ENCODE measurements at regions not wholly inside any gene's neighbourhood (a gene's known extent, or its start where the extent isn't known, plus 50 kb on each side); places are given as distances from the start of the nearest gene placed in this dataset.

DNA sequence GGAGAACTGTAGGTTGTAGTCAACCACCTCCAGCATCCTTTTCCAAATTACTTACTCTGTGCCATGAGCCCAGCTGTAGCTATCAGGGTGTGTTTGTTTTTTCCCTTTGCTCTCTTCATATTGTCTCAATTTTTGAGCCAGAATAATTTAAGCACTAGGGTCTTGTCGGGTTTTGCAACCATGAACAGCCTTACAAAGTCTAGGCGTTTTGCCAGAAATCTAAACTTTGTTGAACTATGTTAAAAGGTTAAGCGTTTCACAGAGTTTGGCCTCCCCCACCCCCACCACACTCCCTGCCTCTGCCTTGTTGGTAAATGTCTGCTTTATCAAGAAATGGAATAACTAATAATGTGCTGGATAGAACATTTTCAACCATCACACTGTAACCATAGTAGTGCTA, 190.6 kb upstream of the TTC29 start:
- TF ChIP-seq, protein P1, sequence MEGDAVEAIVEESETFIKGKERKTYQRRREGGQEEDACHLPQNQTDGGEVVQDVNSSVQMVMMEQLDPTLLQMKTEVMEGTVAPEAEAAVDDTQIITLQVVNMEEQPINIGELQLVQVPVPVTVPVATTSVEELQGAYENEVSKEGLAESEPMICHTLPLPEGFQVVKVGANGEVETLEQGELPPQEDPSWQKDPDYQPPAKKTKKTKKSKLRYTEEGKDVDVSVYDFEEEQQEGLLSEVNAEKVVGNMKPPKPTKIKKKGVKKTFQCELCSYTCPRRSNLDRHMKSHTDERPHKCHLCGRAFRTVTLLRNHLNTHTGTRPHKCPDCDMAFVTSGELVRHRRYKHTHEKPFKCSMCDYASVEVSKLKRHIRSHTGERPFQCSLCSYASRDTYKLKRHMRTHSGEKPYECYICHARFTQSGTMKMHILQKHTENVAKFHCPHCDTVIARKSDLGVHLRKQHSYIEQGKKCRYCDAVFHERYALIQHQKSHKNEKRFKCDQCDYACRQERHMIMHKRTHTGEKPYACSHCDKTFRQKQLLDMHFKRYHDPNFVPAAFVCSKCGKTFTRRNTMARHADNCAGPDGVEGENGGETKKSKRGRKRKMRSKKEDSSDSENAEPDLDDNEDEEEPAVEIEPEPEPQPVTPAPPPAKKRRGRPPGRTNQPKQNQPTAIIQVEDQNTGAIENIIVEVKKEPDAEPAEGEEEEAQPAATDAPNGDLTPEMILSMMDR (conservative IDR thresholded peaks at IDR 0.05): no peak
- no peak overlapping the region for H3K9ac ChIP-seq (ENCODE audit: extremely low read depth, insufficient read length, low read length)

More for the DNA sequence above, 190.6 kb upstream of the TTC29 start:
- Histone ChIP-seq H3K56ac (ENCODE audit: insufficient read length, low read depth, low read length) (no peak overlapping the region), H3K27me3 (ENCODE audit: insufficient read depth, low read length) (no peaks in the 10 kb centered on the region), H3K27ac (ENCODE audit: insufficient read length, low read depth, low read length) (no peak overlapping the region), H3K79me2 (ENCODE audit: insufficient read depth, low read length) (no peaks in the 10 kb centered on the region), H4K91ac (ENCODE audit: insufficient read length, low read depth, low read length) (no peak overlapping the region), H3K4me1 (ENCODE audit: insufficient read depth, low read length) (no peaks in the 10 kb centered on the region), H3K4ac (ENCODE audit: low read depth, low read length) (no peak overlapping the region), H4K5ac (ENCODE audit: insufficient read length, low read depth, low read length) (no peak overlapping the region), H2BK5ac (ENCODE audit: insufficient read length, low read length) (no peak overlapping the region), H3T11ph (ENCODE audit: low read length) (no peak overlapping the region), H2BK15ac (ENCODE audit: low read depth, low read length) (no peak overlapping the region), H3K4me2 (ENCODE audit: insufficient read depth, insufficient read length, low read length) (no peak overlapping the region), H3K18ac (ENCODE audit: insufficient read length, low read depth, low read length) (no peak overlapping the region), H2BK120ac (ENCODE audit: low read depth, low read length, poor library complexity, severe bottlenecking) (no peak overlapping the region), H3K9me3 (ENCODE audit: control insufficient read depth, low read depth, low read length) (no peaks in the 10 kb centered on the region), H2AFZ (ENCODE audit: low read length) (no peak overlapping the region), H4K8ac (replicated peaks; ENCODE audit: insufficient read length, low read depth, low read length) (no peak overlapping the region), H3K14ac (ENCODE audit: insufficient read depth, low read length) (no peak overlapping the region), H3K79me1 (ENCODE audit: insufficient read depth, low read depth, low read length, poor library complexity, severe bottlenecking) (no peaks in the 10 kb centered on the region), H2AK5ac (ENCODE audit: insufficient read length, low read length) (no peak overlapping the region), H3K23ac (ENCODE audit: insufficient read length, low read depth, low read length) (no peak overlapping the region), H4K20me1 (ENCODE audit: control insufficient read depth, insufficient read depth, insufficient read length) (no peaks in the 10 kb centered on the region), H2BK20ac (ENCODE audit: low read depth, low read length, poor library complexity, severe bottlenecking) (no peak overlapping the region), H3K23me2 (ENCODE audit: insufficient read length, low read depth, low read length, poor library complexity, severe bottlenecking) (no peaks in the 10 kb centered on the region), H2BK12ac (ENCODE audit: insufficient read length, low read depth, low read length) (no peak overlapping the region)
- Mint-ChIP-seq H3K27me3 (ENCODE audit: low read depth) (no peaks in the 10 kb centered on the region; the same call in none of the 2 replicates), H3K27ac (no peak overlapping the region), H3K4me1 (peaks cover 6% of the 10 kb centered on the region in 2 experiments; a peak in 3 of 4 replicates), H3K36me3 (ENCODE audit: insufficient read depth in 1 of 3, low read depth in 3 of 3) (peaks cover 0 to 2% (median 0%) of the 10 kb centered on the region in 3 experiments; a peak in 1 of 7 replicates), H3K9me3 (no peaks in the 10 kb centered on the region), H3K4me3 (no peak overlapping the region)
- WGBS (ENCODE audit: extremely low coverage, insufficient read length, low lambda C conversion rate): no CpG with 5 or more reads among the region's 3 CpGs
- no peak for DNase-seq

All from H9 (cell line).